Embryonic facial prominence (tissue), 1 donor: ENCODE measurements at regions not wholly inside any gene's neighbourhood (a gene's known extent, or its start where the extent isn't known, plus 50 kb on each side); places are given as distances from the start of the nearest gene placed in this dataset.

Experiments
- DNase-seq: peaks from one replicate; pipeline ENCODE4 v3.0.0-alpha.2; 2016; ENCODE audit errors: extremely low spot score

GRCh38 chr4:180485407-180485806 is 1757.8 kb upstream of the TENM3 start:
- DNase-seq, result no peak

GRCh38 chr4:180486342-180486741 is 1756.9 kb upstream of the TENM3 start:
- DNase-seq, result no peak

GRCh38 chr4:180489787-180490186 is 1753.4 kb upstream of the TENM3 start:
- DNase-seq, result no peak

- no peak for DNase-seq
Measured at GRCh38 chr4:180491210-180491609, 1752.0 kb upstream of the TENM3 start.

GRCh38 chr4:180493299-180493698 is 1749.9 kb upstream of the TENM3 start:
- no peak for DNase-seq

- DNase-seq, result no peak
Measured at GRCh38 chr4:180500154-180500553, 1743.0 kb upstream of the TENM3 start.

- no peak for DNase-seq
Measured at GRCh38 chr4:180512801-180513475, 1730.3 kb upstream of the TENM3 start.

GRCh38 chr4:180518906-180519305 is 1724.3 kb upstream of the TENM3 start:
- no peak for DNase-seq

GRCh38 chr4:180521181-180521580 is 1722.0 kb upstream of the TENM3 start:
- DNase-seq, result no peak

GRCh38 chr4:180525523-180526077 is 1717.6 kb upstream of the TENM3 start:
- DNase-seq, result no peak

- DNase-seq, result no peak
Measured at GRCh38 chr4:180528003-180528402, 1715.2 kb upstream of the TENM3 start.

- no peak for DNase-seq
Measured at GRCh38 chr4:180530787-180531186, 1712.4 kb upstream of the TENM3 start.

- no peak for DNase-seq
Measured at GRCh38 chr4:180532691-180533090, 1710.5 kb upstream of the TENM3 start.

GRCh38 chr4:180538384-180539057 is 1704.7 kb upstream of the TENM3 start:
- no peak for DNase-seq

- no peak for DNase-seq
Measured at GRCh38 chr4:180539284-180539683, 1703.9 kb upstream of the TENM3 start.

GRCh38 chr4:180541678-180542077 is 1701.5 kb upstream of the TENM3 start:
- no peak for DNase-seq

- peak; percentile 34 for DNase-seq
Measured at GRCh38 chr4:180542445-180543100, 1700.6 kb upstream of the TENM3 start.

- no peak for DNase-seq
Measured at GRCh38 chr4:180550106-180550505, 1693.1 kb upstream of the TENM3 start.

- DNase-seq, result no peak
Measured at GRCh38 chr4:180557348-180557747, 1685.9 kb upstream of the TENM3 start.

GRCh38 chr4:180557950-180558349 is 1685.3 kb upstream of the TENM3 start:
- no peak for DNase-seq

GRCh38 chr4:180558427-180558826 is 1684.8 kb upstream of the TENM3 start:
- DNase-seq, result no peak

GRCh38 chr4:180560896-180561295 is 1682.3 kb upstream of the TENM3 start:
- DNase-seq, result no peak

GRCh38 chr4:180564026-180564425 is 1679.2 kb upstream of the TENM3 start:
- no peak for DNase-seq
